NB4 (cell line): ENCODE measurements at regions not wholly inside any gene's neighbourhood (a gene's known extent, or its start where the extent isn't known, plus 50 kb on each side); places are given as distances from the start of the nearest gene placed in this dataset.

Experiments
- DNase-seq: peaks from one replicate; pipeline ENCODE4 v3.0.0; 2010; ENCODE audit warnings: low read depth
- H3K4me3 ChIP-seq: one replicate; pipeline ENCODE4 v1.5.1; 2011; ENCODE audit warnings: mild to moderate bottlenecking, low read depth, low read length, moderate library complexity
- CTCF ChIP-seq: IDR thresholded peaks from one replicate; pipeline ENCODE4 v1.5.1; 2012; ENCODE audit warnings: low read depth, low read length
- MAX ChIP-seq: IDR thresholded peaks from 2 replicates; pipeline ENCODE4 v1.6.1; 2011; ENCODE audit warnings: low read depth, low read length
- MYC ChIP-seq: IDR thresholded peaks from 2 replicates; pipeline ENCODE4 v1.6.1; 2011; ENCODE audit warnings: low read depth, low read length
- POLR2A ChIP-seq: IDR thresholded peaks from 2 replicates; pipeline ENCODE4 v1.6.1; 2011; ENCODE audit warnings: mild to moderate bottlenecking; ENCODE audit not compliant: insufficient read length; ENCODE audit errors: extremely low read depth

- DNase-seq = no peak
- no peak overlapping the region for H3K4me3 ChIP-seq
- no peak for TF ChIP-seq MYC
- no peak for TF ChIP-seq POLR2A
- no peak for TF ChIP-seq MAX
- TF ChIP-seq CTCF = no peak
Observed at GRCh38 chr2:204051984-204052556, 115.5 kb downstream of the ICOS start.

- no peak for TF ChIP-seq MYC
- no peak for TF ChIP-seq POLR2A
- no peak for TF ChIP-seq MAX
- TF ChIP-seq CTCF = no peak
- H3K4me3 ChIP-seq = no peak overlapping the region
- DNase-seq = no peak
Observed at GRCh38 chr2:204059016-204059415, 122.5 kb downstream of the ICOS start.

- no peak overlapping the region for H3K4me3 ChIP-seq
- TF ChIP-seq POLR2A (no peak), MYC (no peak), MAX (no peak), CTCF (no peak)
- no peak for DNase-seq
Observed at GRCh38 chr2:204060841-204061240, 124.3 kb downstream of the ICOS start.

- H3K4me3 ChIP-seq = no peak overlapping the region
- DNase-seq = no peak
Observed at GRCh38 chr2:204061241-204061640, 124.7 kb downstream of the ICOS start.

GRCh38 chr2:204064119-204064518 lies 127.6 kb downstream of the ICOS start:
- TF ChIP-seq MAX (no peak), CTCF (no peak), MYC (no peak), POLR2A (no peak)
- no peak overlapping the region for H3K4me3 ChIP-seq
- no peak for DNase-seq

More at GRCh38 chr2:204061241-204061640, 124.7 kb downstream of the ICOS start:
- TF ChIP-seq CTCF = no peak
- no peak for TF ChIP-seq MYC
- TF ChIP-seq POLR2A = no peak
- no peak for TF ChIP-seq MAX

- H3K4me3 ChIP-seq = no peak overlapping the region
- DNase-seq = no peak
- TF ChIP-seq MAX (no peak), POLR2A (no peak), MYC (no peak), CTCF (no peak)
Observed at GRCh38 chr2:204065566-204065965, 129.0 kb downstream of the ICOS start.
